DOHH2 (cell line): ENCODE measurements at regions not wholly inside any gene's neighbourhood (a gene's known extent, or its start where the extent isn't known, plus 50 kb on each side); places are given as distances from the start of the nearest gene placed in this dataset.

ENCODE experiments used
- EZH2phosphoT487 ChIP-seq: fragments of 200-600 bp; sonication (generic); IDR thresholded peaks from 2 replicates; pipeline ENCODE4 v1.6.1; 2017; ENCODE audit warnings: borderline replicate concordance, mild to moderate bottlenecking, antibody characterized with exemption, low read length, moderate library complexity, mixed read lengths
- TF ChIP-seq, protein P1 (sequence below): fragments of 200-600 bp; sonication (generic); IDR thresholded peaks from one replicate; pipeline ENCODE4 v1.5.1; 2014; ENCODE audit warnings: antibody characterized with exemption, mild to moderate bottlenecking, low read depth, low read length; ENCODE audit not compliant: poor library complexity, severe bottlenecking

DNA sequence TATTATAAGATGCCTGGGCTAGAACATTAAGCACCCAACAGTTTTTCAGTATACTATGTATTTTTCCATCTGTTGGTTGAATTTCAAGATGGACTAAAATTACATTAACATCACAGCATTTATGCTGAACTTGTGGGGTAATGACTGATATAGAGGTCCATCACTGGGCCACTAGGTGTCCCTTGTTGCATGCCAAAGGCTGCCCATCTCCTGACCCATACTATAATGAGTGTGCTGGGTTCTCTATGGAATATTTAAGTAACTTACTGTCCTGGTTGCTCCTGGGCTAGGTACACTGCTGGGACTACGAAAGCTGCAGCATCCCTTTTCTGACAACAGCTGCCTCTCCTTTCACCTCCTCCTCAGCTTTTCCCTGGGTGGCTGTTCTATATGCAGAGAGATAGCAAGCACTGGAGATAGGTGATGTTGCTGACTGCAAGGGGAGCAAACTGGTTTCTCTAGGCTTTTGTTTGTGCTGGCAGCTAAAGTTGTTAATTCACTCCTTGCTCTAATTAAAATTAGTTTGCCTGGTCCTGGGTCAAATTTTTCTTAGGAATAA lies 138.6 kb upstream of the TRHDE start:
- TF ChIP-seq, protein P1, sequence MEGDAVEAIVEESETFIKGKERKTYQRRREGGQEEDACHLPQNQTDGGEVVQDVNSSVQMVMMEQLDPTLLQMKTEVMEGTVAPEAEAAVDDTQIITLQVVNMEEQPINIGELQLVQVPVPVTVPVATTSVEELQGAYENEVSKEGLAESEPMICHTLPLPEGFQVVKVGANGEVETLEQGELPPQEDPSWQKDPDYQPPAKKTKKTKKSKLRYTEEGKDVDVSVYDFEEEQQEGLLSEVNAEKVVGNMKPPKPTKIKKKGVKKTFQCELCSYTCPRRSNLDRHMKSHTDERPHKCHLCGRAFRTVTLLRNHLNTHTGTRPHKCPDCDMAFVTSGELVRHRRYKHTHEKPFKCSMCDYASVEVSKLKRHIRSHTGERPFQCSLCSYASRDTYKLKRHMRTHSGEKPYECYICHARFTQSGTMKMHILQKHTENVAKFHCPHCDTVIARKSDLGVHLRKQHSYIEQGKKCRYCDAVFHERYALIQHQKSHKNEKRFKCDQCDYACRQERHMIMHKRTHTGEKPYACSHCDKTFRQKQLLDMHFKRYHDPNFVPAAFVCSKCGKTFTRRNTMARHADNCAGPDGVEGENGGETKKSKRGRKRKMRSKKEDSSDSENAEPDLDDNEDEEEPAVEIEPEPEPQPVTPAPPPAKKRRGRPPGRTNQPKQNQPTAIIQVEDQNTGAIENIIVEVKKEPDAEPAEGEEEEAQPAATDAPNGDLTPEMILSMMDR, result no peak
- no peak for TF ChIP-seq EZH2phosphoT487
